ENCODE measurements at regions not wholly inside any gene's neighbourhood (a gene's known extent, or its start where the extent isn't known, plus 50 kb on each side); places are given as distances from the start of the nearest gene placed in this dataset.

DNA sequence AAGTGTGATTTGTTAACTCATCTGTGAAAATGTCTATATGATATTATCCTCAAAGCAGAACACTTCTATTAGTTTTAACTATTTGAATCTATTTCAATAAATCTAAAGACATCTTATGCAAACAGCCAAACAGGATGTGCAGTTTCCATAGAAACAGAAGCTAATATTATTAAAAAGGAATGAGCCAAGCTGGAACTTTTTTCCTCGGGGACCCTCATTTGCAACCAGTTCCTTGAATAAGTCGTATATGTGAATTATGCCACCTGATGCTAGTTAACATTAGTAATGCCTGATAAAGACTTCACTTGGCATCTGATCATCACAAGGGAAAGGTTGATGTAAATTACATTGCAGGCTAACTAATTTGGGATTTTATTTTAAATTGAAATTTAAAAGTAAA is 216.9 kb upstream of the SMLR1 start:
- H3K79me2 ChIP-seq (ENCODE audit: control insufficient read depth, insufficient read depth, low read length, poor library complexity): no peaks in the 10 kb centered on the region
- no peak overlapping the region for H4K12ac ChIP-seq (ENCODE audit: low read depth, low read length)
- no peak overlapping the region for H3K23ac ChIP-seq (ENCODE audit: low read length)
- no peak overlapping the region for H2BK120ac ChIP-seq (ENCODE audit: insufficient read depth, low read length, poor library complexity)
- no peak overlapping the region for H4K8ac ChIP-seq (ENCODE audit: low read depth, low read length)
- H2AK5ac ChIP-seq (ENCODE audit: low read length): no peak overlapping the region
- H3K4me3 ChIP-seq (ENCODE audit: low read depth, low read length): no peak overlapping the region
- no peaks in the 10 kb centered on the region for H3K79me1 ChIP-seq (ENCODE audit: low read length)
- no peak overlapping the region for H2BK5ac ChIP-seq (ENCODE audit: low read depth, low read length, poor library complexity)
- no CpG with 5 or more reads among the region's 2 CpGs for WGBS (ENCODE audit: extremely low coverage, insufficient coverage, insufficient read length)
- no peaks in the 10 kb centered on the region for H3K9me3 ChIP-seq (ENCODE audit: insufficient read depth, low read depth, low read length)
- H3K36me3 ChIP-seq (ENCODE audit: control insufficient read depth in 1 of 2, insufficient read depth in 2 of 2, low read length in 2 of 2): no peaks in the 10 kb centered on the region
- H3K27me3 ChIP-seq (ENCODE audit: insufficient read depth, low read length): no peaks in the 10 kb centered on the region
- H3K4me2 ChIP-seq (ENCODE audit: low read length): no peak overlapping the region
- H3K14ac ChIP-seq (ENCODE audit: low read length): no peak overlapping the region
- H3K4me1 ChIP-seq (ENCODE audit: control insufficient read depth in 1 of 2, insufficient read depth in 2 of 2, low read length in 2 of 2): peaks cover 0 to 1% of the 10 kb centered on the region in 2 experiments
- no peak overlapping the region for H3K27ac ChIP-seq (ENCODE audit: low read depth, low read length)
- no peak for DNase-seq
- no peak overlapping the region for H3K18ac ChIP-seq (ENCODE audit: low read length)
- H4K91ac ChIP-seq (ENCODE audit: low read depth, low read length): no peak overlapping the region
- no peak overlapping the region for H3K9ac ChIP-seq (ENCODE audit: low read length)
- no peak overlapping the region for H2AFZ ChIP-seq (ENCODE audit: insufficient read depth, low read length, poor library complexity)
- no peak overlapping the region for H2BK12ac ChIP-seq (ENCODE audit: low read length)
- H3K4ac ChIP-seq (ENCODE audit: low read depth, low read length): no peak overlapping the region

DNA sequence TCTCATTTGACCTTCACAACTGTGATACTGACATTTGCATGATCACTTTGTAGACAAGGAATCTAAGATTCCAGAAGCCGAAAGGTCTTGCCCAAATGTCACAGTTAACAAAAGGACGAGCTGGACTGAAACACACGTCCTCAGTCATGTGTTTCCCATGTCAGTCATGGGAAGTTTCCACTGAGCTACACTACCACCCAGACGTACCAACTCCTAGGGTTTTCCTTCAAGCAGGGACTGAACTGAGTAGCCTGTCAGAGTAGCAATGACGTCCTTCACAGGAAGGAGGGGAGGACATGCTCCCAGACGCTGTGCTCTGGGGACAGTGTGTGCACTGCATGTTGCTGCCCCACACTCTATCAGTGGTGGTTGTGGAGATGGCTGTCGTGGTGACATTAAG is 215.8 kb upstream of the SMLR1 start:
- Histone ChIP-seq H3K4me2 (ENCODE audit: low read length) (no peak overlapping the region), H2AFZ (ENCODE audit: insufficient read depth, low read length, poor library complexity) (no peak overlapping the region), H4K8ac (ENCODE audit: low read depth, low read length) (no peak overlapping the region), H3K79me2 (ENCODE audit: control insufficient read depth, insufficient read depth, low read length, poor library complexity) (no peaks in the 10 kb centered on the region), H2BK12ac (ENCODE audit: low read length) (no peak overlapping the region), H3K4ac (ENCODE audit: low read depth, low read length) (no peak overlapping the region), H2BK120ac (ENCODE audit: insufficient read depth, low read length, poor library complexity) (no peak overlapping the region), H3K4me1 (ENCODE audit: control insufficient read depth in 1 of 2, insufficient read depth in 2 of 2, low read length in 2 of 2) (peaks cover 0 to 1% of the 10 kb centered on the region in 2 experiments), H3K27ac (ENCODE audit: low read depth, low read length) (no peak overlapping the region), H2BK5ac (ENCODE audit: low read depth, low read length, poor library complexity) (no peak overlapping the region), H3K9me3 (ENCODE audit: insufficient read depth, low read depth, low read length) (no peaks in the 10 kb centered on the region), H4K12ac (ENCODE audit: low read depth, low read length) (no peak overlapping the region), H3K18ac (ENCODE audit: low read length) (no peak overlapping the region), H3K79me1 (ENCODE audit: low read length) (no peaks in the 10 kb centered on the region), H3K14ac (ENCODE audit: low read length) (no peak overlapping the region), H3K36me3 (ENCODE audit: control insufficient read depth in 1 of 2, insufficient read depth in 2 of 2, low read length in 2 of 2) (no peaks in the 10 kb centered on the region), H3K27me3 (ENCODE audit: insufficient read depth, low read length) (no peaks in the 10 kb centered on the region), H2AK5ac (ENCODE audit: low read length) (no peak overlapping the region), H4K91ac (ENCODE audit: low read depth, low read length) (no peak overlapping the region), H3K9ac (ENCODE audit: low read length) (no peak overlapping the region), H3K23ac (ENCODE audit: low read length) (no peak overlapping the region), H3K4me3 (ENCODE audit: low read depth, low read length) (no peak overlapping the region)
- no CpG with 5 or more reads among the region's 7 CpGs for WGBS (ENCODE audit: extremely low coverage, insufficient coverage, insufficient read length)
- no peak for DNase-seq

DNA sequence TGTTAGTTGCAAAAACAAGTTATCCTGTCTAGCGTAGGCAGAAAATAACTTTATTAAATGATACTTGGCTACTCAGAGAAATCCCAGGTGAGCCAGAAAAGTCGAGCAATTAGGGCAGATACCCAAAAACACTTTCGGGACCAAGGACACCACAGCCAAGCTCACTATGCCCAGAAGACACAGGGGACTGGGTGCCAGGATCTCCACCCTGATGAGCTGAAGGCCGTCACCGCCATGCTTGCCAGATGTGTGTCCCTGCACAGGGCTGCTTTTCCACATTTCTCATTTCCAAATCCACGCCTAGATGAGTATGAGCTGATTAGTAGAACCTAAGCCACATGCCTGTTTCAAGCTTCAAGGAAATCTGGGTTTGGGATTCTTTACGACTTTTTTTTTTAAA is 214.0 kb upstream of the SMLR1 start:
- peaks cover 0 to 1% of the 10 kb centered on the region in 2 experiments for H3K4me1 ChIP-seq (ENCODE audit: control insufficient read depth in 1 of 2, insufficient read depth in 2 of 2, low read length in 2 of 2)
- no peak overlapping the region for H3K27ac ChIP-seq (ENCODE audit: low read depth, low read length)
- no peak overlapping the region for H2BK5ac ChIP-seq (ENCODE audit: low read depth, low read length, poor library complexity)
- H3K23ac ChIP-seq (ENCODE audit: low read length): no peak overlapping the region
- H3K9me3 ChIP-seq (ENCODE audit: insufficient read depth, low read depth, low read length): no peaks in the 10 kb centered on the region
- H2AK5ac ChIP-seq (ENCODE audit: low read length): no peak overlapping the region
- H2AFZ ChIP-seq (ENCODE audit: insufficient read depth, low read length, poor library complexity): no peak overlapping the region
- peak in 1 of 2 donors; percentile 41 for DNase-seq
- no peak overlapping the region for H2BK12ac ChIP-seq (ENCODE audit: low read length)
- H3K4me3 ChIP-seq (ENCODE audit: low read depth, low read length): no peak overlapping the region
- no peak overlapping the region for H4K8ac ChIP-seq (ENCODE audit: low read depth, low read length)
- H3K4ac ChIP-seq (ENCODE audit: low read depth, low read length): no peak overlapping the region
- no peak overlapping the region for H3K18ac ChIP-seq (ENCODE audit: low read length)
- H2BK120ac ChIP-seq (ENCODE audit: insufficient read depth, low read length, poor library complexity): no peak overlapping the region
- no peak overlapping the region for H4K91ac ChIP-seq (ENCODE audit: low read depth, low read length)
- no CpG with 5 or more reads among the region's 7 CpGs for WGBS (ENCODE audit: extremely low coverage, insufficient coverage, insufficient read length)
- no peaks in the 10 kb centered on the region for H3K79me2 ChIP-seq (ENCODE audit: control insufficient read depth, insufficient read depth, low read length, poor library complexity)
- no peak overlapping the region for H3K9ac ChIP-seq (ENCODE audit: low read length)
- no peak overlapping the region for H3K4me2 ChIP-seq (ENCODE audit: low read length)
- H3K14ac ChIP-seq (ENCODE audit: low read length): no peak overlapping the region
- no peaks in the 10 kb centered on the region for H3K36me3 ChIP-seq (ENCODE audit: control insufficient read depth in 1 of 2, insufficient read depth in 2 of 2, low read length in 2 of 2)
- H3K79me1 ChIP-seq (ENCODE audit: low read length): no peaks in the 10 kb centered on the region
- H3K27me3 ChIP-seq (ENCODE audit: insufficient read depth, low read length): no peaks in the 10 kb centered on the region
- no peak overlapping the region for H4K12ac ChIP-seq (ENCODE audit: low read depth, low read length)

DNA sequence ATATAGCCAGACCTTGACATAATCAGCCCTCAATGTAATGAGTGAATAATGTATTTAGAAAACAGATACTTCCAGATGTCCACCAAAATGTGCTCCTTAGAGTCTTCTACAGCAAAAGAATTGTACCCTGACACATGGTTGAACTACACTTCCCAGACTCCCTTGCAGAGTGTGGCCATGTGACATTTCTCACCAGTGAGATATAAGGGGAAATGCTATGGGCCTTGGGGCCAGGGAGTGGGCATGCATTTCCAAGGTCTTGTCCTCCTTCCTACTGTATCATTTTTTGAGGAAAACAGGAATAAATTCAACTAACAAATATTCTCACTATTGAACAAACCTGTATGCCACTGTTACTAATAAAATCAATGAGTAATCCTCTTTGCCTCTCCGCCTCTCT is 211.4 kb upstream of the SMLR1 start:
- Histone ChIP-seq H2AK5ac (ENCODE audit: low read length) (no peak overlapping the region), H3K18ac (ENCODE audit: low read length) (no peak overlapping the region), H3K9me3 (ENCODE audit: insufficient read depth, low read depth, low read length) (no peaks in the 10 kb centered on the region), H3K79me2 (ENCODE audit: control insufficient read depth, insufficient read depth, low read length, poor library complexity) (no peaks in the 10 kb centered on the region), H3K79me1 (ENCODE audit: low read length) (no peaks in the 10 kb centered on the region), H3K4ac (ENCODE audit: low read depth, low read length) (no peak overlapping the region), H2BK12ac (ENCODE audit: low read length) (no peak overlapping the region), H2AFZ (ENCODE audit: insufficient read depth, low read length, poor library complexity) (no peak overlapping the region), H3K14ac (ENCODE audit: low read length) (no peak overlapping the region), H2BK120ac (ENCODE audit: insufficient read depth, low read length, poor library complexity) (no peak overlapping the region), H3K27ac (ENCODE audit: low read depth, low read length) (no peak overlapping the region), H3K23ac (ENCODE audit: low read length) (no peak overlapping the region), H3K9ac (ENCODE audit: low read length) (no peak overlapping the region), H4K8ac (ENCODE audit: low read depth, low read length) (no peak overlapping the region), H3K4me3 (ENCODE audit: low read depth, low read length) (no peak overlapping the region), H3K4me2 (ENCODE audit: low read length) (no peak overlapping the region), H3K36me3 (ENCODE audit: control insufficient read depth in 1 of 2, insufficient read depth in 2 of 2, low read length in 2 of 2) (no peaks in the 10 kb centered on the region), H4K91ac (ENCODE audit: low read depth, low read length) (no peak overlapping the region), H3K27me3 (ENCODE audit: insufficient read depth, low read length) (no peaks in the 10 kb centered on the region), H2BK5ac (ENCODE audit: low read depth, low read length, poor library complexity) (no peak overlapping the region), H3K4me1 (ENCODE audit: control insufficient read depth in 1 of 2, insufficient read depth in 2 of 2, low read length in 2 of 2) (peaks cover 0 to 1% of the 10 kb centered on the region in 2 experiments), H4K12ac (ENCODE audit: low read depth, low read length) (no peak overlapping the region)
- no CpG with 5 or more reads among the region's 1 CpG for WGBS (ENCODE audit: extremely low coverage, insufficient coverage, insufficient read length)
- no peak for DNase-seq

Data from trophoblast cell (in vitro differentiated cells and primary cell).